Esophagus squamous epithelium (tissue), 4 donors: ENCODE measurements at regions not wholly inside any gene's neighbourhood (a gene's known extent, or its start where the extent isn't known, plus 50 kb on each side); places are given as distances from the start of the nearest gene placed in this dataset.

Experiments used
- POLR2A ChIP-seq, 4 donors: fragments of 450-650 bp; IDR thresholded peaks; one replicate each; pipeline ENCODE4 v1.6.1; 2017; ENCODE audit warnings: antibody characterized with exemption in 4 of 4, mild to moderate bottlenecking in 4 of 4, moderate library complexity in 3 of 4
- TF ChIP-seq, protein P1 (sequence below), 6 experiments: fragments of 450-650 bp in 4 of 6; fragments of 200-600 bp in 2 of 6; sonication (generic) in 2 of 6; IDR thresholded peaks; one replicate each; pipeline ENCODE4 v1.5.1; 2016 to 2019; ENCODE audit warnings: antibody characterized with exemption in 6 of 6, mild to moderate bottlenecking in 4 of 6, moderate library complexity in 4 of 6

DNA sequence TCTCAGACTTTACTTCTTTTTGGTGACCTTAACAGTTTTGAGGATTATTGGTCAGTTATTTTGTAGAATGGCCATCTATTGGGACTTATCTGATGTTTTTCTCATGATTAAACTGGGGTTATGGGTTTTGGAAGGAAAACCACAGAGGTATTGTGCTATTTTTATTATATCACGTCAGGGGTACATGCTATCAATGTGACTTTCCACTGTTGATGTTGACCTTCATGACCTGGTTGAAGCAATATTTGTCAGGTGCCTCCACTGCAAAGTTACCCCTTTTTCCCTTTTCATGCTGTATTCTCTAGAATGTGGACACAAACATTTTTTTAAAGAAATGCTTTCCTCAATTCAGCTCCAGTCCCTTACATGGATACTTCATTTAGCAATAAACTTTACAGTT, 152.8 kb upstream of the TSLP start:
- TF ChIP-seq, protein P1, sequence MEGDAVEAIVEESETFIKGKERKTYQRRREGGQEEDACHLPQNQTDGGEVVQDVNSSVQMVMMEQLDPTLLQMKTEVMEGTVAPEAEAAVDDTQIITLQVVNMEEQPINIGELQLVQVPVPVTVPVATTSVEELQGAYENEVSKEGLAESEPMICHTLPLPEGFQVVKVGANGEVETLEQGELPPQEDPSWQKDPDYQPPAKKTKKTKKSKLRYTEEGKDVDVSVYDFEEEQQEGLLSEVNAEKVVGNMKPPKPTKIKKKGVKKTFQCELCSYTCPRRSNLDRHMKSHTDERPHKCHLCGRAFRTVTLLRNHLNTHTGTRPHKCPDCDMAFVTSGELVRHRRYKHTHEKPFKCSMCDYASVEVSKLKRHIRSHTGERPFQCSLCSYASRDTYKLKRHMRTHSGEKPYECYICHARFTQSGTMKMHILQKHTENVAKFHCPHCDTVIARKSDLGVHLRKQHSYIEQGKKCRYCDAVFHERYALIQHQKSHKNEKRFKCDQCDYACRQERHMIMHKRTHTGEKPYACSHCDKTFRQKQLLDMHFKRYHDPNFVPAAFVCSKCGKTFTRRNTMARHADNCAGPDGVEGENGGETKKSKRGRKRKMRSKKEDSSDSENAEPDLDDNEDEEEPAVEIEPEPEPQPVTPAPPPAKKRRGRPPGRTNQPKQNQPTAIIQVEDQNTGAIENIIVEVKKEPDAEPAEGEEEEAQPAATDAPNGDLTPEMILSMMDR (IDR thresholded peaks at IDR 0.05): no peak
- TF ChIP-seq POLR2A (IDR thresholded peaks at IDR 0.05): no peak
